GM20000 (cell line): ENCODE measurements at regions not wholly inside any gene's neighbourhood (a gene's known extent, or its start where the extent isn't known, plus 50 kb on each side); places are given as distances from the start of the nearest gene placed in this dataset.

Experiments used
- DNase-seq: peaks from one replicate; pipeline ENCODE4 v3.0.0; 2012; ENCODE audit warnings: low spot score
- TF ChIP-seq, protein P1 (sequence below): IDR thresholded peaks from 2 replicates; pipeline ENCODE4 v1.5.1; 2012; ENCODE audit warnings: mild to moderate bottlenecking, control low read depth; ENCODE audit errors: extremely low read depth, missing control alignments

DNA sequence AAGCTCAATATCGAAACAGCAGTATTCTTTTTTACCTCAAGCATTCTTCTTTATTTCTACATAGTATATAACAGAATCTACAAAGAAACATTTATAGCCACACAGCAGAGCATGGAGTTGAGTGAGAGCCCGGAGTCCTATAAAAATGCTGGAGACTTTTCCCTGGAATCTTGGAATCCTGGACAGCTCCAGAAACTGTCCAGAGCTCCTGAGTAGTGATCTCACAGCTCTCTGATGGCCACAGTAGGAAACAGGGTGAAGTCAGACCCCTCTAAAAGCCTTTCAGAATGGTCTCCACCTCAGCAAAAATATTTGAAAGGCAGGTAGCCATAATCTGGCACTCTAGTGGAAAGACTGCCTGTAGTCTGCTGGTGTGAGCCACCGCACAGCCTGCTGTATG, 149.3 kb upstream of the STXBP5 start:
- no peak for DNase-seq
- TF ChIP-seq, protein P1, sequence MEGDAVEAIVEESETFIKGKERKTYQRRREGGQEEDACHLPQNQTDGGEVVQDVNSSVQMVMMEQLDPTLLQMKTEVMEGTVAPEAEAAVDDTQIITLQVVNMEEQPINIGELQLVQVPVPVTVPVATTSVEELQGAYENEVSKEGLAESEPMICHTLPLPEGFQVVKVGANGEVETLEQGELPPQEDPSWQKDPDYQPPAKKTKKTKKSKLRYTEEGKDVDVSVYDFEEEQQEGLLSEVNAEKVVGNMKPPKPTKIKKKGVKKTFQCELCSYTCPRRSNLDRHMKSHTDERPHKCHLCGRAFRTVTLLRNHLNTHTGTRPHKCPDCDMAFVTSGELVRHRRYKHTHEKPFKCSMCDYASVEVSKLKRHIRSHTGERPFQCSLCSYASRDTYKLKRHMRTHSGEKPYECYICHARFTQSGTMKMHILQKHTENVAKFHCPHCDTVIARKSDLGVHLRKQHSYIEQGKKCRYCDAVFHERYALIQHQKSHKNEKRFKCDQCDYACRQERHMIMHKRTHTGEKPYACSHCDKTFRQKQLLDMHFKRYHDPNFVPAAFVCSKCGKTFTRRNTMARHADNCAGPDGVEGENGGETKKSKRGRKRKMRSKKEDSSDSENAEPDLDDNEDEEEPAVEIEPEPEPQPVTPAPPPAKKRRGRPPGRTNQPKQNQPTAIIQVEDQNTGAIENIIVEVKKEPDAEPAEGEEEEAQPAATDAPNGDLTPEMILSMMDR, result no peak

DNA sequence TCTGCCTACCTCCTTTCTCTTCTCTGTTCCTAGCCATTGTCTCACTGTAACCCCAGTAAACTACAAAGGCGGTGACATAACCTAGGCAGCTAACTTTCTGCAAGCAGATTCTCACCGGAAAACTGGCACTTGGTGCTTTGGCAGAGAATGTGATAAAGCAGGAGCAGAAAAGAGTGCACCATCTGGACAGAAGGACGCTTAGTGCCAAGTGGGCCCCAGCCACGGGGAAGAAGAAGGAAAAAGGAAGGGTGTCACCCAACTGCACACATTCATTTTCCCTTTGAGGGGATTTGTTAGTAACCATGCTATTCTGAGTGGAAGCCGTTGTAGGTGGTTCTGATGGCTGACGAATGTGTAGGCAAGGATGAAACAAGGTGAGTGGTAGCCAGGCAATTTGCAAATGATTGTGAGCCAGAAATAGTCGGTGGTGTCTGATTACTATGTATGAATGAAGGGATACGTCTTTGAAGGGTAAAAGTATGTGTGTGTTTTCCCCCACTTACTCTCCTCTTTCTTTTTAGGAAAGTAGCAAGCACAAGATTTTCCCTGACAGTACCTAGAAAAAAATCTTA, 148.3 kb upstream of the STXBP5 start:
- TF ChIP-seq, protein P1, result no peak
- no peak for DNase-seq

DNA sequence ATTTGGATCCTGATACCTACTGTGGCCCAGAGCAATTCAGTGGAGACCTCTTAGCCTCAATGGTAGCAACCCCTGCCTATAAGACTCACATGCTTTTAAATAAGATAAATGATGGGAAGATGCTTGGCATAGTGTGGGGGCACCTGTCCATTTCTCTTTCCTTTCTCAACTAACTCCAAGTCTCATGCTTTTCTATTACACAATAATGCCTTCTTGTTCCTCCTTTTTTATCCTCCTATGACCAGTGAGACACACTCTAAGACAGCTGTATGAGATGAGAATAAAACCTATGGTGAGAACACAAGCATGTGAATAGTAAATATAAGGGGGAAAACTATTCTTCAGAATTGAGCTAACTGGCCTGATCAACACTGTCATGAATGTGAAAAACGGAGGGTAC, 147.0 kb upstream of the STXBP5 start:
- TF ChIP-seq, protein P1, result no peak
- DNase-seq, result no peak

DNA sequence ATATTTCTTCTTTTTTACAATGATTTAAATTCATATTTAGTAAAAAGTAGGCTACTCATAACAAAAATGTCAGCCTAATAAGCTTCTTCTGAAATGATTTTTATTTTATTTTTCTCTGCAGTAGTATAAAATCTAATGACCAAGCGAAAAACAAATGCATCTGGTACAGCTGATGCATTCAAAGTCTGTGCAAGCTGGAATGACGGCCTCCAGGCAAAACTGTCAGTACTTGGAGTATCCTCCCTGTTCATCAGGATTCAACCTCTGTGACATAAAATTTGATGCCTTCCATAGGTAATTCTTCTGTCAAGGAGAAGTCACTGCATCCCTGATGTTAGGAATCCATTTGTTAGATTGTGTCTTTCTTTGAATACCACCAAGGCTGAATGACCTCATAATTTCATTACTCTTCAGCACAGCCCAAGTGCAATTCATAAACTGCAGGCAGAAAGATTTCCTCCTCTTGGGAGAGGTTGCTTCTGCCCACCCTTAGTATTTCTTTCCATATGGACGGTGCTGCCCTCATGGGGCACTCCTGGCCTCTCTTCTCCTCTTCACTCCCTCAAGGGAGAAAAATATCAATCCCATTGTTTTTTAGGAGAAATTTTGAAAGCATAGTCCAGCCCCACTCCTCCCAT, 146.4 kb upstream of the STXBP5 start:
- TF ChIP-seq, protein P1, result no peak

DNA sequence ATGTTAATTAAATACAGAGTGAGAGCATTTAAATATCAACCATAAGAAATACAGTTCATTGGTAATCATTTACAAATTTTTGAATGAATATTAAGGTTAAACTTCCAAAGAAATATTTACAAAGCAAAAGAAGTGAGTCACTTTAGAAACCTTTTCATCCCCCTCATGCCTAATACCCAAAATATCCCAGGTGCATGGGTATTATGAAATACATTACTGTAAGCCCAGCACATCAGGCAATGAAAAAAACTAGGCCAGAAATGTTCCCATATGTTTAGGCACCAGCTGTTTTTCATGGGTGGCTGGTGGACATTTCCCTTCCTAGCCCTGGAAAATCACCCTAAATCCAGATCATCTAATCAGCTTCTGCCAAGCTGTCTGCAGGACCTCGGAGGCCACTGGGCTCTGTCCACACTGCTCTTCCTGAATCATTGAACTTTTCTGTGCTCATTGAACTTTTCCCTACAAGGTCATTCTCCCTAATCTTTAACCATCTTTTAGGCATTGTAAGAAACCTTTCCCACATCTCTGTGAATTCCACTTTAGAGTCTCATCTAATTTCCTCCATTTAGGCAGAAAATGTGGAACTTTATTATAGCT, 145.3 kb upstream of the STXBP5 start:
- TF ChIP-seq, protein P1, result no peak
- no peak for DNase-seq

More for the DNA sequence above, 146.4 kb upstream of the STXBP5 start:
- DNase-seq, result no peak

DNA sequence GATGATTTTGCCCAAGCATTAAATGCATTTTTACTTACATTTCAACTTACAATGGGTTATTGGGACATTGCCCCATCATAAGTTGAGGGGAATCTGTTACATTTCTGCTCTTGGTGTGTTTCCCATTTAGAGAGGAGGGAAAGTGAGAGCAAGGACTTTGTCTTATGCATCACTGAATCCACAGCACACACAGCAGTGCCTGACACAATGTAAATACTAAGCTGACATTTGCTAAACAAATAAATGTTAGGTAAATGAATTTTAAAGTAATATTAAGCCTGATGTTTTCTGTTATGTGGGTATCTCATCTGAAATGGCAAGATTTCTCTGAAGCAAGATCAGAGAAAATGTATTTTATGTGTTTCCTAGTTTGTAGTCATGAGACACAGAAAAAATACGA, 143.6 kb upstream of the STXBP5 start:
- DNase-seq, result no peak
- TF ChIP-seq, protein P1, result no peak

DNA sequence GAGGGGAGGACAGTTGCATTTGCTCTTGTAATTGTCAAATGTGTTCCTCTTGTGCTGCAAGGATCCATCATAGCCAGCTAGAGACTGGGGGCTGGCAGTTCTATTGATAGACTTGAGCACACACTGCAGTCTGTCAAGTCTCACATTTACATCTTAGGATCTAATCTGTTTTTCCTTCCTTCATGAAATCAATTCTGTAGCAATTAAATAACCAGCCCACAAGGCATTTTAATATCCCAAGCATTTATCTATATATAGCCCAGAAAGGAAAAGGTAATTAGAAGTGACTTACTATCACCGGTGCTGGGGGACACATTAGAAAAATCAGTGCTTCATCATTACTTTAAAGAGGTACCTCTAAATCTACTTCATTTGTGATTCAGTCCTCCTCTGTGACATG, 143.0 kb upstream of the STXBP5 start:
- no peak for DNase-seq
- TF ChIP-seq, protein P1, result no peak
